ENCODE measurements at regions not wholly inside any gene's neighbourhood (a gene's known extent, or its start where the extent isn't known, plus 50 kb on each side); places are given as distances from the start of the nearest gene placed in this dataset.

DNA sequence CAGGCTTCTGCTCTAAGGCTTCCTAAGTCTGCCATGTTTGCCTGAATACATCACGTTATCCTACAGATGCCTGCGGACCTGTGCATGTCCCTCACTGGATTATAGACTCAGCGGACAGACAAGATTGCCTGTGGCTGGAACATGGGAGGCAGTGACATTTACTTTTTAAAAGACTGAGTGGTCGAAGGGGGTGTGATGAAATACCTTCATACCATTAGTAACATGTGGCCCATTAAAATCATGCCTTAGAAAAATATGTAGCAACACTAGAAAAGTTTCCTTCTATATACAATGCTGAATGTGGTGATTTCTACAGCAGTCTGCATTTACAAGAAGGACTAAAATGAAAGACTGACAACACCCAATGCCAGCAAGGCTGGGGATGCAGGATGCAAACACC, 154.4 kb downstream of the ASB1 start:
- no peak for DNase-seq (ENCODE audit: low read depth)

DNA sequence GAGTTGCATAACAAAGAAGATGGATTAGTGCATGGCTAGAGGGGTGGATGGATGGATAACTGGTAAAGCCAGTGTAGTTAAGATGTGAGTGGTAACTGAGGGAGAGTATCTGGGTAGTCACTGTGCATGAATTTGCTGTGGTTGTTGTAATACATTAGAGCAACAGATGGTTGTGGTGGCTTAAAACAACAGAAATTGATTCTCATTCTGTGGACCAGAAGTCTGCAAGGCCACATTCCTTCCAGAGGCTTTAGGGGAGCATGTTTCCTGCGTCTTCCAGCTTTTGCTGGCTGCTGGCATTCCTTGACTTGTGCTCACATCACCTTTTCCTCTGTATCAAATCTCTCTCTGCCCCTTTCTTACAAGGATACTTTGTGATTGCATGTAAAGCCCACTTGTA, 155.4 kb downstream of the ASB1 start:
- no peak for DNase-seq (ENCODE audit: low read depth)

- DNase-seq (ENCODE audit: low read depth), result no peak
Measured at GRCh38 chr2:238584617-238585016, 157.9 kb downstream of the ASB1 start.

DNA sequence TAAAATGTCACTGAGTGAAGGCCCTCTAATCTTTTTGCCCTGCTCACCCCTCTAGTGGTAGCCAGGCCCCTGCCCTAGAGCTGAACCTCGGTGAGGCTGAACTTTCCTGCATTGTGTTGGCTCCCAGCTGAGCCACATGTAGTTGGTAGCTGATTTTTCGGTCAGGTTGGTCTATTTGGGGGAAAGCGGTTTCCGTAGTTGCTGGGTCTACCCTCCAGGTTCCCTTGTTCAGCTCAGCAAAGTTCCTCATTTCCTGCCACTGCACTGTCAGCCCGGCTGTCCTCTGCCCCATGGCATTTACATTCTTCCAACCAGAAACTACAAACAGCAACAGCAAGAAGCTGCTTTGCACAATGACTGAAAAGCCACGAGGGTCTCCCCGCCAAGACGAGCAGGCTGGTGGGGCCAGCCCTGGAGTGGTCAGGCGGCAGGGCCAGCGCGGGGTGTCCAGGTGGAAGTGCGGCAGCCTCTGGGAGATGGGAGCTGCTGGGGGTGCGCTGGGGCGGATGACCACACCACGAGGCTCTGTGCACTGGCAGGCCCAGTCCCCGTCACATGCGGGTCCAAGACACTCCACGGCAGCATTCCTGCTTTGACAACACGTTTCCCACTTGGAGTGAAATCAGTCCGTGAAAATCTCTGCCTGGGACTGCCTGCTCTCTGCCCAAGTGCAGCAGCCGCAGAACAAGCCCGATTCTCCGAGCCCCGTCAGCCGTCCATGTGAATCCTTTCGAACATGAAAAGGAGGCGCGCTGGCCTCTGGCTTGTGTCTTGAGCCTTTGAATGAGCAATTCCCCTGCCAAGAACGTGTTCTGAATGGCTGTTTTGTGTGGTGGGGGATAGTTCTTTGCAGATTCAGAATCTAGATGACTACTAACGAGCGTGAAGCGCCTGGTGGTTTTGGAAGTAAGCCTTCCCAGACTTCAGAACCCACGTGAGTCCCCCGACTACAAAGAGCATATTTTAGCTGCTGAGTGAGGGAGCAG, 159.4 kb downstream of the ASB1 start:
- no peak for DNase-seq (ENCODE audit: low read depth)

DNA sequence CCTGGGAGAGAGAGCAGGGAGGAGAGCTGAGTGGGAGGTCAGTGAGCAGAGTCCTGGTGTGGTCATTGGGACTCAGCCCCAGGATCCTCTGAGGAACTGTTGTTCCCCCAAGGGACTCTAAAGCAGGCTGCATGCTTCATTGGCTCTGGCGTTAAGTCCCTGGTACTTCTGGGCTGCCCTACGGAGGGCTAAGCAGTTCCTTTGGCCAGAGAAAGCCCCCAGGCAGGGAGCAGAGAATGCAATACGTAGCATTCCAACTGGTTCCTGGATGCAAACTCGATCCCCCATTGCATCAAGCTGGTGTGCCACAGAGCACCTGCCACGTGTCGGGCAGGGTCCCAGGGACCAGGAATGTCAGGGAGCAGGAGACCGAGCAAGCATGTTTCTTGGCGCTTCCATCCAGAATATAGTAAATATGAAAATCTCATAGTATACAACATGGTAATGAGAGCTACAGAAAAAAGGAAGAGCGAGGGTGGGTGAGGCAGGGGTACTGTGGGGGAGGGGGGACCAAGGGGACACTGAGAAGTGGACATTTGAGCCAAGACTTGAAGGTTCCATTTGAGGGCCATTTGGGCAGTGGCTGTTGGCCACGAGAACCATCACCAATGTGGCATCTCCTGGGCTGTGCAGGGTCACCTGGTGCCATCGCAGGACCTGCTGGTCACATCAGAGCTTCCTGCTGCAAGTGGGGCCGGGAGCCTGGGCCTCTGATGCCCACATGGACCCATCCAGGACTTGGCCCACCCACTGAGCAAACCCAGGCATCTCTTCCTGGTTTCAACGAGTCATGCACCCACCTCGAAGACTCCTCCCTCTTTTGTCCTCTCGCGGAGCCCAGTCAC, 160.4 kb downstream of the ASB1 start:
- no peak for DNase-seq (ENCODE audit: low read depth)

- no peak for DNase-seq (ENCODE audit: low read depth)
Measured at GRCh38 chr2:238587776-238588660, 161.3 kb downstream of the ASB1 start.

- DNase-seq (ENCODE audit: low read depth), result no peak
Measured at GRCh38 chr2:238589591-238590460, 163.1 kb downstream of the ASB1 start.

DNA sequence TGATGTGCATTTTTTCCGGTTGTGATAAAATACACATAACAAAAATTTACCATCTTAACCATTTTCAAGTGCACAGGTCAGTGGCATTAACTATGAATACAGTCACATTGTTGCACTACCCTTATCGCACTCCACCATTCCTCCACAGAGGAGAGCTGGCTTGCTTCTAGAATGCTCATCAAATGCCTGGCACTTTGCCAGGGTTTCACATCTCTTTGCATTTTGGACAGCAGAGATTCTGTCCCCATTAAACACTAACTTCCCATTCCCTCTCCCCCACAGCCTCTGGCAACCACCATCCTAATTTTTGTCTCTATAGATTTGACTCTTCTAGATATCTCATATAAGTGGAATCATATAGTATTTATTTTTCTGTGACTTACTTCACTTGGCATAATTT, 165.0 kb downstream of the ASB1 start:
- DNase-seq (ENCODE audit: low read depth), result no peak

DNA sequence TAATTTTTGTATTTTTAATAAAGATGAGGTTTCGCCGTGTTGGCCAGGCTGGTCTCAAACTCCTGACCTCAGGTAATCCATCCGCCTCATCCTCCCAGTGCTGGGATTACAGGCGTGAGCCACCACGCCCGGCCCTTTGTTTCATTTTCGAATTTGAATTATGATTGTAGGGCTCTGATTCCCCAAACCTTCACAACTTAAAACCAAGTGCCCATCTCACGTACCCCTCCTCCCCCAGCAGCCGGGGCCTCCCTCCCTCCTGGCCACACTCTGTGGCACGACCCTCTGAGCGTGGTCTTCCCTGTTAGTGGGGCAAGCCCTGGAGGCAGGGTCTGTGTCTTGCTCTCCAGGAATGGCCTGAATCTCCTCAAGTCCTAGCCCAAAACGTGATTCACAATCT, 166.5 kb downstream of the ASB1 start:
- no peak for DNase-seq (ENCODE audit: low read depth)

GRCh38 chr2:238593678-238594077, 167.0 kb downstream of the ASB1 start:
- DNase-seq (ENCODE audit: low read depth), result no peak

GRCh38 chr2:238594796-238595749, 168.3 kb downstream of the ASB1 start:
- DNase-seq (ENCODE audit: low read depth), result no peak

- no peak for DNase-seq (ENCODE audit: low read depth)
Measured at GRCh38 chr2:238595750-238596570, 169.2 kb downstream of the ASB1 start.

DNA sequence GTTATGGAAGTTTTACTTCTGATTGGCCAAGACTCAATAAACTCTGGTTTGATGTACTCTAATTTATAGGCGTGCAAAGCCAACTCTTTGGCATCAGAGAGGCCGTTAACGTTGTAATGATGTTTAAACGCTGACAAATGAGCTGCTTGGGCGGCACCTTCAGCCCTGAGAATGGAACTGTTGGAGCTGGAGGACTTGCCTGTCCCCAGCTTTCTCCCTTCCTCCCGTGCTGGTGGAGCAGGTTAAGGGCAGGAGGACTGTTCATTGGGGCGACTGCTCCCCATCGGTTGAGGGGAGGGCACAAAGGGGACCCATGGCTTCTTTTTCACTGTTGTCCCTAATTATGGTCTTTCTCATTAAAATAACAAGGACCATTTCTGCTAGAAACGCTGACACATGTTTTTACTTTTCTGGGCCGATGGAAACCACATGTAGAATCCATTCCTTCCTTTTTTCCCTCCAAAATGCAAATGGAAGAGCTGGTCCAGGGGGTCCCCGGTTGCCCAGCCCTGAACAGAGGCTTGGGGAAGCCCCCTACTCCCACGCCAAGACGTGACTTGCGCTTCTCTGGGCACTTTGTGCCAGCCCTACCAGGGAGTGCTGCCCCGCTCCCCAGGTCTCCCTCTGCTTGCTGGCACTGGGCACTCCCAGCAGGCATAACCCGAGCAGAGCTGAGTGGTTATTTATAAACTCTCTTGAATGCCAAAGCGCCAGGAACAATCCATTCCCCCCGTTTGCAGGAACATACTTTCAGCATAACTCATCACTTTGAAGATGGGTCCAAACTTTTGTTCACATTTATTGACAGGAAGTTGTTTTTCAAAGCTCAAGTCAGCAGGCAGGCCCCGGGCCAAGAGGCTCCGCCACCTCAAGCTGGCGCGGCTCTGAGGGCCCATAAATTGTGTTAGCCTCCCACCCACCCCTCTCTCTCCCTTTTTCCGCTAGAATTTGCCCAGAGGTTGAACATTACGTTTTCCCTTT, 170.1 kb downstream of the ASB1 start:
- DNase-seq (ENCODE audit: low read depth), result no peak

DNA sequence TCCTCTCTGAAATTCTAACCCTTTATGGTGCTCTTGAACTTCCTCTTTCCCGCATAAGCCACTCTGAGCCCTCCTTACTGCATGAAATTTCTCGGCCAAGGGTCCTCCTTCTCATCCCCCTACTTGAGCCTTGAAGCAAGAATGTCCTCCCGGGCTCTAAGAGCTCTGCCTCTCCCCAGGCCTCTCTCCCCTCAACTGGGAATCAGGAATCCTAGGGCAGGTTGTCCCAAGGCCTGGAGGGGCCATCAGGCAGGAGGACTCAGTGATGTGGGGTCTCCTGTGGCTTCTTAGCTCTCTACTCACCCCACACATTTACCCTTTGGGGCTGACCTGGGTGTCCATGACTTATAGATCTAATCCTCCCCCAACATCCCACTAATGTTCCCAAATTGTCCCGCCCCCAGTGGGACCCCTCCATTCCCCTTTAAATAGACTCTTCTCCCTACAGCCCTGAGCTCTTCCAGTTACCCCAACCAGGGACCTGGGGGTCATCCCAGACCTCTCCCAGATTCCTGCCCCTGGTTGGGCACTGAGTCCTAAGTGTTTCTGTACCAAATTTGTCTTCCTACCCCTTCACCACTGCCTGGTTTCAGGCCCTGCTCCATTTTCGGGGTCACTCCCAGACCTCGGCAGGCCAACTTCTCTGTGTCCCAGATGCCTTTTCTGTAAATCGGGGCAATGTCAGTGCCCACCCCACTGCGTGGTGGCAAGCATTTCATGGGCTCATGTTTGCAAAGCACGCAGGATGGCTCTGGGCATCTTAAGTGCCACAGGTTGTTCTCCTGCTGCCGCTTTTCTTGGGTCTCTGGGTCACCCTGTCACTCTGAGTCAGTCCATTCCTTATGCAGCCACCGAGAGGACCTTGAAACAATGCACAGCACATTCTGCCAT, 171.2 kb downstream of the ASB1 start:
- DNase-seq (ENCODE audit: low read depth), result no peak

- no peak for DNase-seq (ENCODE audit: low read depth)
Measured at GRCh38 chr2:238598802-238599530, 172.2 kb downstream of the ASB1 start.

Data from activated T-helper 9 cell treated with anti-CD3 and anti-CD28 coated beads, Interleukin-2, amount 50 U/mL, for 16 hours (primary cell).